Activated gamma-delta T cell treated with Interleukin-2 at 50 U/mL for 16 hours (primary cell): ENCODE measurements at regions not wholly inside any gene's neighbourhood (a gene's known extent, or its start where the extent isn't known, plus 50 kb on each side); places are given as distances from the start of the nearest gene placed in this dataset.
"Not testable (repeated sequence)": the region's sequence is repeated elsewhere in the genome, so short reads cannot be mapped to it uniquely, and the experiment has no call there.

ENCODE experiments used
- DNase-seq: peaks from one replicate; pipeline ENCODE4 v3.0.0-alpha.2; 2020

DNA sequence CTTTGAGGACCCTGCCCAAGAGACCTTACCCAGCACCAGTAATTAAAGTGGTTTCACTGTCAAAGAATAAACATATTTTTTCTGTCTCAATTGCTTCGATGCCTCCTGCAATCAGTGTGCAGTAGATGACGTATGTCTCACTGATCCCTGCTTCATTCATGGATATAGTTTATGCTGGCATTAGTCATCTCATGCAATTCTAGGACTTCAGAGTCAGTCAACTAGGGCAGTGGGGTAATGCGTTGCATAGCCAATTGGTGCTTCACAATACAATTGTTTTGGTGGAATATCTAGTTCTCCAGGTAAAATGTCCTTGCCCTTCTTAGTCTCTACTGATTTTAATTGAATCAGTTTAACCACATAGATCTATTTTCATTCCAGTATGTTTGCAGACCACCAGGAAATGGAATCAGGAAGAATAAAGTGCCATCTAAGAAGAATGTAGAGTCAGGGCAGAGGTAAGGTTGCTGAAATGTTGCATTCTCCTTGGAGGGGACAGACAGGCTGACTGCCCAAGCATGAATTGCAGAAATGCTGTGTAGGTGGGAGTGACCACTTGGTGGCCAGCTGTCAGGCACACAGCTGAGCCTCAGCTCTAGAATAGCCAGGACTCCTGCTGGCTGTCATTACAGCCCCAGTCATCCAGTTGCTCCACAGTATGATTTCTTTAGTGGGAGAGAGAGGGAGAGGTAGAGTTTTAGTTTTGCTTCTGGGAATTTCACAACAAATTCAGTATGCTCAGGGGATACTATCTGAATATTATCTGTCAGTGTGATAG, 73.5 kb upstream of the MEGF10 start:
- DNase-seq = no peak

- DNase-seq = not testable (repeated sequence)
These were observed 68.7 kb upstream of the MEGF10 start for GRCh38 chr5:127221936-127222335.

GRCh38 chr5:127222571-127223156, 67.9 kb upstream of the MEGF10 start:
- DNase-seq = not testable (repeated sequence)

GRCh38 chr5:127223256-127223974, 67.2 kb upstream of the MEGF10 start:
- DNase-seq = no peak

- DNase-seq = no peak
These were observed 62.7 kb upstream of the MEGF10 start for GRCh38 chr5:127227881-127228280.

DNA sequence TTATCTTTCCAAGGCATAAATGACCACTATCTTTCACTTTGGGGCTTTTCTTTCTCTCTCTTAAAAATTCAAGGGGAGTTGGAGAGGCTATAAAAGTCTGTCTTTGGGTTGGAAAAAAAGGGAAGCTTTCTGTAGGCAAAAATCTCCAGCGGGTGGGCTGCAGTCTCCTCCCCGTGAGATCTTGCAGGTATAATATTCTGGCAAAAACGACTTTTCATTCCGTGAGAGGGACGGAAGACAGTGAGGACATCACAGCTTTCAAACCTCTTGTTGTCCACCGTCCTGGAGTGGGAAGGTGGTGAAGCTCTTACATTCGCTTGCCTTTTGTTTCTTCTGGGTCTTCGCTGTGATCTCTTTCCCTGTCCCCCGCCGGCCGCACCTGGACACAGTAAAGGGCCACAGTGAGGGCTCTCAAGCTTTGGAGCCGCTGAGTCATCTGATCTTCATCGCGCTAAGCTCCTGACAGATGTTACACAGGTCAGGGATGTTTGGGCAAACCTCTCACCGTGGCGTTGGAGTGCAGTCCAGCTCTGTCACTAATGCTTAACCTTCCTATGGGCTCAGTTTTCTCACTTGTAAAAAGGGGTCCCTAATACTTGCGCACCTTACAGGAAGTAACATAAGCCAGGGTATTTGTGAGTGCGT, 61.9 kb upstream of the MEGF10 start:
- DNase-seq = no peak

- peak; percentile 46 for DNase-seq
These were observed 61.3 kb upstream of the MEGF10 start for GRCh38 chr5:127229185-127229889.

GRCh38 chr5:127231118-127231517, 59.5 kb upstream of the MEGF10 start:
- no peak for DNase-seq

DNA sequence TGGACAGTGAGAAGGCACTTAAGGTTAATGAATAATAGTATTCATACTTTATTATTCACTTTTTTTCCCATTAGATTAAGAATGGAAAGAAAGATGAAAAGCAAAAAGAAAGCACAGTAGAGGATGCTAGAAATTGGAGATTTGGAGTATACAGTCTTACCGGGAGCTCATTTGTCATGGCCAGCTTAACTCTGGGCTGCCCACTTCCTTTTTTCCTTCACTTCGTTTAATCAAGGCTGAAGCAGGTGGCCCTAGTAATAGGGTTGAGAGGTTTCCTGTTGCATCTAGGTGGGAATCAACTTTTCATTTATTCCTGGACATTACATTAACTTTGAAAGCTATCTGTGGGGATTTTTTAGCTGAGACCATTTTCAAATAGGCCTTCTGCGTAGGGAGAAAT, 57.0 kb upstream of the MEGF10 start:
- no peak for DNase-seq

GRCh38 chr5:127235136-127235535, 55.5 kb upstream of the MEGF10 start:
- no peak for DNase-seq

GRCh38 chr5:127236254-127236653, 54.3 kb upstream of the MEGF10 start:
- no peak for DNase-seq
